Stimulated activated CD8-positive, alpha-beta memory T cell treated with anti-CD3 and anti-CD28 coated beads, Interleukin-7, amount 100 ng/mL, for 48 hours (primary cell): ENCODE measurements at regions not wholly inside any gene's neighbourhood (a gene's known extent, or its start where the extent isn't known, plus 50 kb on each side); places are given as distances from the start of the nearest gene placed in this dataset.
A peak's percentile ranks its signal among the peaks of the same experiment; 100 is the strongest.
"Not testable (repeated sequence)": the region's sequence is repeated elsewhere in the genome, so short reads cannot be mapped to it uniquely, and the experiment has no call there.

Experiments
- DNase-seq, 2 donors: peaks; one replicate each; pipeline ENCODE4 v3.0.0-alpha.2; 2020; ENCODE audit warnings: low read depth in 1 of 2; ENCODE audit errors: extremely low read depth in 1 of 2

GRCh38 chr4:154982187-154983047 lies 201.3 kb downstream of the RBM46 start:
- peak in 1 of 2 donors; percentile 8 for DNase-seq

DNA sequence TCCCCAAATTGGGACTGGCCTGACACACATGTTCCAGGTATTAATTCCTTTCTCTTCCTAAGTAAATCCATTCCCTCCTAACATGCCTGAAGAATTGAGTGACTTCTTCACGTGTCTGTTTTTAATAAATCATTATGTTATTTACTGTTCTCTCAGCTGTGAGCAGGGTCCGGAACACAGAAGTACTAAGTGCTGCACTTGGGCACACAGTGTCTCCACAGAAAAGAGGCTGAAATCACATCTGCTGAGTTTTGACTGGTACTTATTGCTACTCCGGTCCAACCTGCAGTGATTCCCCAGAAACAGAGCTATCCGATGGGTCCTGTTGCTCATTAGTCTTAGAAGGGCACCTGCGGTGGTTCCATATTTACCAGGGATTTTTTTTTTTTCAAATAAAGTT lies 202.6 kb downstream of the RBM46 start:
- no peak for DNase-seq

GRCh38 chr4:154984148-154984547 lies 203.1 kb downstream of the RBM46 start:
- DNase-seq, result no peak

- no peak for DNase-seq
Observed at GRCh38 chr4:154984616-154985015, 203.5 kb downstream of the RBM46 start.

DNA sequence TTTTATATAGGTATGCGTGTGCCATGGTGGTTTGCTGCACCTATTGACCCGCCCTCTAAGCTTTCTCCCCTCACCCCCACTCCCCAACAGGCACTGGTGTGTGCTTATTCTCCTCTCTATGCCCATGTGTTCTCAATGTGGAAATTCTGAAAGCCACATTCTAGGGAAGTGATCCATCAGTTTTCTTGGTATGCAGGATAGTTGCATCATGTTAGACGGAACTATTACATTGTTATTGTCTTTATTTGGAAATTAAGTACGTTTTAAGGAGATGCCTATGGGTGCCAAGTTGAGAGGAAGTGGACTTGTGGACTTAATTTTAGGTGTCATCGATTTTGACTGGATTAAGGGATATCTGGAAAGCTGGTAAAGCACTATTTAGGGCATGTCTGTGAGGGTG lies 204.6 kb downstream of the RBM46 start:
- no peak for DNase-seq

GRCh38 chr4:154988511-154988910 lies 207.4 kb downstream of the RBM46 start:
- no peak for DNase-seq

- DNase-seq, result no peak
Observed at GRCh38 chr4:154989511-154989910, 208.4 kb downstream of the RBM46 start.

GRCh38 chr4:154997866-154998265 lies 210.6 kb upstream of the NPY2R start:
- not testable (repeated sequence) for DNase-seq

DNA sequence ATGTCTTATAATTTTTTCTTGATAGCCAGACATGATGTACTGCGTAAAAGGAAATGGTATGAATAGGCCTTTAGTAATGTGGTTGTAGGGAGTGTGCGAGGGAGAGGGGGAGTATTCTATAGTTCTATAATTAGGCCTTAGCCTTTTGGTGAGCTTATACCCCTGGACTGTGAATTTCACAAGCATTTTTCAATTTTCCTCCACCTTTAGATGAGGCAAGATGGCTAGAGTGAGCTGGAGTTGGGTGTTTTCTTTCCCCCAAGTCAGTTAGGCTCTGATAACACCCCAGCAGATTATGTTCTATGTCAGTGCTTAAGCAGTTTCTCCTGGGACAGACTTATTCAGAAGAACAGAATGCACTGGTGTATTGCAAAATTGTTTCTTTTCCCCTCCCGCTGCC lies 210.2 kb upstream of the NPY2R start:
- DNase-seq, result no peak

DNA sequence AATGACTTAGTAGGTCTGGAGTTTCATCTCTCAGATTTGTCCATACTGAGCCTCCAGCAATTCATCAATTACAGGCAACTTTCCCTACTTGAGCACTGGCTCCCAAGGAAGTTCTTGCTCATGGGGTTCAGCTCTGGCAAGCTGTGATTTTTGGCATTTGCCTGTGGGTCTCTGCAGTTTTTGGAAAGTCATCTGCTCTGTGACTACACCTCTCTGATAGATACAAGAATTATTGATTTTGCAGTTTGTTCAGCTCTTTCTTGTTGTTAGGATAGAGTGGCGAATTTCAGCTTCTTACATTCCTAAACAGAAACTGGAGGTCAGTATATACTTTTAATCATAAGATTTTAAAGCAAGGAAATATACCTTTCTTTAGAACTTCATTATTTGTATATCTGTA lies 209.7 kb upstream of the NPY2R start:
- DNase-seq, result no peak

DNA sequence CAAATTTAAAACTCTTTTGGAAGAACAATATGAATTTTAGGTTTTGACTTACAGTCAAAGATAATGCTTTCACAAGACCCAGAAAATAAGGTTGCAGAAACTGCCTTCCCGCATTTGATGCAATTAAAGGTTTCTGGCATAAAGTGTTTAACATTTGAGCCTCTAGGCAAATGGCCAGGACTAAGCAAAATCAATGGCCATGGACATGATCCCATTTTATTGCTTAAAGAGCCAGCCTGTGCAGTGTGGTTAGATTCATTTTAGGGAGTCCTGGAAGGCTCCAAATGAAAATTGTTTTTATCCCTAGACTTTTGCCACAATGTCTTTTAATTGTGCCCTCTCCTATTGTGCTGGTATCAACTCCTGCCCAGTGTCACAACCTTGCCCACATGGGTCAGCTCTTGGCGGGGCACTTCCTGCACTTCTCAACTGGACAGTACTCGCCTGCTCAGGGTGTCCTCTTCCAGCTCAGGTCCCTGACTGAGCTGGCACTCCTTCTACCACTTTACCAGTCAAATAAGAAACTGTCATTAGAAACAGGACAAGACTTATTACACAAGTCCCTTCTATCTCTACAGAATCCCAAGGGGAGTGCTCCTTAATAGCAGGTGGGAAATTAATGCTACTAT lies 208.4 kb upstream of the NPY2R start:
- no peak for DNase-seq

GRCh38 chr4:155001251-155001650 lies 207.2 kb upstream of the NPY2R start:
- no peak for DNase-seq

- DNase-seq, result no peak
Observed at GRCh38 chr4:155005395-155006090, 202.9 kb upstream of the NPY2R start.

DNA sequence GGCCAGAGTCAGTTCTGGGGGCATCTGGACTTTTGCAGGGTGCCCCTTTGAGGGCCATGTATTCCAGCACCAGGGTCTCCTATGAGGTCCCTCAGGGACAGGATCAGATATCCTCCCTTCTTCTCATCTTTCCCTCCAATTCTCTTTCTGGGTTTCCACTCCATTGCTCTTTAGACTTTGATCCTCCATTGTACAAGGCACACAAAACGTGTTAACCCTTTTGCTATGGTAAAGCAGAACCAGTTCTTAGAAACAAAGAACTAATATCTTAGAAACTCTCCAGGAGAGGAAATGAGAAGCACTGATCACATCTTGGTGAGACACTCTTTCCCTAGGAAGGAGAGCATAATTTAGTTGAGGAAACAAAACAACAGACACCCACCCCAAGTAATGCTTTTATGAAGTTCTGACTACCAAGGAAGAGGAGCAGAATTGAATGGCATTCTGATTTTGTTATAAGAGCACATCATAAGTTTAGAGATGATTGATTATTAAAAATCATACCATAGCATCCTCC lies 200.7 kb upstream of the NPY2R start:
- no peak for DNase-seq

- no peak for DNase-seq
Observed at GRCh38 chr4:155008389-155008788, 200.0 kb upstream of the NPY2R start.

GRCh38 chr4:155009288-155009687 lies 199.1 kb upstream of the NPY2R start:
- DNase-seq, result no peak

DNA sequence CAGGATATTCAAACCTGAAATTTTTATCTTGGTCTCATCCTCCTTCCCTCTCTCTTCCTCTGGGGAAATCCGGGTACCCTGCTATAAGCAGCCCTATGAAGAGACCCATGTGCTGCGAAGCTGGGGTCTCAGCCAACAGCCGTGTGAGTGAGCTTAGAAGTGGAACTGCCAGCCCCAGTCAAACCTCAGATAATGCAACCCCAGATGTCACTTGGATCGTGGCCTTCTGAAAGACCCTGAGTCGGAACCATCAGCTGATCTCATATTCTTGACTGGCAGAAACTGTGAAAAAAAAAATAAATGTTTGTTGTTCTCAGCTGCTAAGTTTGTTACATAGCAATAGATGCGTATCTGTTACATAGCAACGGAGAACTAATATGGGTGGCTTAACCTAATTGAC lies 198.1 kb upstream of the NPY2R start:
- DNase-seq, result no peak

GRCh38 chr4:155011163-155011780 lies 197.2 kb upstream of the NPY2R start:
- no peak for DNase-seq

- DNase-seq, result no peak
Observed at GRCh38 chr4:155012469-155012868, 196.0 kb upstream of the NPY2R start.

DNA sequence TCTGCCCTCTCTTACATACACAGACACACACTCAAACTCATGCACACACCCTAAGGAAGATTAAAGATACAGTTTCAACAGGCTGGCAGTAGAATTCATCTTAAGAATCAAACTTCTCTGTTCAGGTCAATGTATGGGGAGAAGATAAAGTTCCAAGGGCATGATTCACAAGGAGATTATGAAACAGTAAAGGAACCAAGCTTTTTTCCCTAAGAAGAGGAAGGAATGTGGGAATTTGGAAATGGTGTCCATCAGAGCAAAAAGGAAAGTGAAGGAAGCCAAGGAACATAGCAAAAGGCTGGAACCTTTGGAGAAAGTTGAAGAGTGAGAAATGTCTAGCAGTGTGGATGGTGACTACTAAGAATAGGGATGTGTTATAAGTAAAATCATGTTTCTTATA lies 191.0 kb upstream of the NPY2R start:
- no peak for DNase-seq

DNA sequence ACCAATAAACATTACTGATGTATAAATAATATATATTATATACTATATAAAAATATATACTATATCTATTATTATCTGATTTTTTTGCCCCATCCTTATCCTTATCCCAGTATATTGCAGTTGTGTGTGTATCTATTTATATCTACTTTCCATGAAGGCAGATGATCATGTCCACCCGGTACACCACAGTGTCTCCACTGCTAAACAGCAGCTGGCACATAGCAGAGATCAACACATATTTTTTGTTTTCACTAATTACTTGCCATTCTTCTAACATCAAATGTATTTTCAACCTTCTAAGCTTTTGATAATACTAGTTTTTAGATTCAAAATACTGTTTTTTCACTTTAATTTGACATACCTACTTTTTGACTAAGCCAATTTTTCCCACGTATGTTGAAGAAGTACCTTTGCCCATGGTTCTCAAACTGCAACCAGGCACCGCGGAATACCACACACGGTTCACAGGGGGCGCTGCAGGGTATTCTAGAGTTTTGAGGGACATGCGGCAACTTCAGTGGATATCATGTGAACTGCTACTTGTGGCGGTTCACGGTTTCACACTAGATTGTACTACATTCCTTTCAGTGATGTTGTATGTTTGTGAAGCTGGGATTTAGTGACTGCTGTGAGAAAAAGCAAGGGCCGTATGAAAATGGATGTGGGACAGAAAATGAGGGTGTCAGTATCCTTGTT lies 182.5 kb upstream of the NPY2R start:
- no peak for DNase-seq
